Hepatocyte (in vitro differentiated cells): ENCODE measurements at regions not wholly inside any gene's neighbourhood (a gene's known extent, or its start where the extent isn't known, plus 50 kb on each side); places are given as distances from the start of the nearest gene placed in this dataset.

ENCODE experiments used
- DNase-seq: peaks from one replicate; pipeline ENCODE4 v3.0.0-alpha.2; 2016; ENCODE audit warnings: low spot score
- H2AFZ ChIP-seq: fragments of 200-600 bp; sonication (generic); 2 replicates; pipeline ENCODE4 v1.6.0; 2016; ENCODE audit warnings: antibody characterized with exemption, mild to moderate bottlenecking
- H3K27ac ChIP-seq: fragments of 200-600 bp; sonication (generic); 2 replicates; pipeline ENCODE4 v1.5.1; 2016; ENCODE audit warnings: mild to moderate bottlenecking
- H3K27me3 ChIP-seq: fragments of 200-600 bp; sonication (generic); 2 replicates; pipeline ENCODE4 v1.6.1; 2016
- H3K36me3 ChIP-seq: fragments of 200-600 bp; sonication (generic); replicated peaks from 2 replicates; pipeline ENCODE4 v1.5.1; 2016; ENCODE audit warnings: low read depth; ENCODE audit not compliant: insufficient read depth
- H3K4me1 ChIP-seq: fragments of 200-600 bp; sonication (generic); 2 replicates; pipeline ENCODE4 v1.5.1; 2016; ENCODE audit warnings: mild to moderate bottlenecking, moderate library complexity; ENCODE audit not compliant: insufficient read depth
- H3K4me2 ChIP-seq: fragments of 200-600 bp; sonication (generic); 2 replicates; pipeline ENCODE4 v1.6.0; 2016
- H3K4me3 ChIP-seq: fragments of 200-600 bp; sonication (generic); 2 replicates; pipeline ENCODE4 v1.5.1; 2016; ENCODE audit warnings: mild to moderate bottlenecking
- H3K79me2 ChIP-seq: fragments of 200-600 bp; sonication (generic); 2 replicates; pipeline ENCODE4 v1.6.0; 2017; ENCODE audit warnings: mild to moderate bottlenecking
- H3K9me2 ChIP-seq: fragments of 200-600 bp; sonication (generic); replicated peaks from 2 replicates; pipeline ENCODE4 v1.6.0; 2017; ENCODE audit warnings: mild to moderate bottlenecking; ENCODE audit not compliant: insufficient read depth
- H3K9me3 ChIP-seq: fragments of 200-600 bp; sonication (generic); 2 replicates; pipeline ENCODE4 v1.5.1; 2016; ENCODE audit warnings: low read depth, mild to moderate bottlenecking
- H4K20me1 ChIP-seq: fragments of 200-600 bp; sonication (generic); 2 replicates; pipeline ENCODE4 v1.6.0; 2016; ENCODE audit warnings: mild to moderate bottlenecking; ENCODE audit not compliant: insufficient read depth, poor library complexity, severe bottlenecking
- EZH2 ChIP-seq: fragments of 200-600 bp; sonication (generic); IDR thresholded peaks from 2 replicates; pipeline ENCODE4 v1.6.1; 2016; ENCODE audit warnings: antibody characterized with exemption, mild to moderate bottlenecking, borderline replicate concordance
- EZH2phosphoT487 ChIP-seq: fragments of 200-600 bp; sonication (generic); IDR thresholded peaks from one replicate; pipeline ENCODE4 v1.6.1; 2018; ENCODE audit warnings: antibody characterized with exemption, mild to moderate bottlenecking, low read depth, moderate library complexity; ENCODE audit not compliant: unreplicated experiment, severe bottlenecking
- WGBS: methylation state at CpG from one replicate; pipeline ENCODE4 v1.1.6; 2016; ENCODE audit warnings: low lambda C conversion rate; ENCODE audit errors: missing lambda C conversion rate; 5-methylcytosine and 5-hydroxymethylcytosine counted together
- TF ChIP-seq, protein P1 (sequence below): fragments of 200-600 bp; sonication (generic); IDR thresholded peaks from 2 replicates; pipeline ENCODE4 v1.5.1; 2016; ENCODE audit warnings: antibody characterized with exemption, mild to moderate bottlenecking; ENCODE audit not compliant: poor library complexity

DNA sequence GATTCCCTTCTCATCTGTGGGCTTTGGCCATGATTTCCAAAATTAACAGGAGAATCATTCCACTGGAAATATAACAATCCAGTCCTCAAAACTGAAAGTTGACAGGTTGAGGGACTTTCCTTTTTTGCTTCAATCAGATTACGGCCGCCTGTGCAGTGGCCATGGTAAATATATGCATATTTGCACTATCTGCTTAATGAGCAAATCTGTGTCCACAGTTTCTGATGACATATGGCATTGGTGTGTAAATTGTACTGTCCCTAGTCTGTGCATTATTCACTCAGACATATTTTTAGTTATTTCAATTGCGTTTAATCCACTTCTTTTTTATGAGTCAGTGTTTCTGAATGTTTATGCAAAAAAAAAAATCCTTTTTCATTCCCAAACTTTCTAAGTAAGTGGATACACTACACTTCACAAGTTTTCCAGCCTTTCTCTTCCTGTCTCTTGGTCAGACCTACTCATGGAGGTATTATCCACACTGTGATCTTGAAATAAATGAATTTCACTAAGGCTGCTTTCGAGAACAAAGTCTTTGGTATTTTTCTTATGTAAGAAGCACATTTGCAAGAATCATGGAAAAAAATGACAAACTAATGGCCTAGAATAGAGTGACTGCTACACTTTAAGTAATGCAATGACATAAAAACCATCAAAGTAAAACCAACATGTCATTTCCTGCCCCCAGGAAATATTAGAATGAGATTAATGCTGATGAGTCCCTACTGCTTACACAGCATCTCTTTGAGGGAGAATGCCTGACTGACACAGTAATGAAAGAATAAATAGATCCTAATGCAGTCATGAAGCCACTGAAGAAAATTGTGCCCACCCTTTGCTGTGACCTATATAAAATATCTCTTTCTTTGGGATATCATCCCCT, 76.4 kb upstream of the MTNR1B start:
- WGBS = 74% methylated on average over 4 of the region's 4 CpGs
- TF ChIP-seq EZH2 (no peak), EZH2phosphoT487 (no peak)
- TF ChIP-seq, protein P1, sequence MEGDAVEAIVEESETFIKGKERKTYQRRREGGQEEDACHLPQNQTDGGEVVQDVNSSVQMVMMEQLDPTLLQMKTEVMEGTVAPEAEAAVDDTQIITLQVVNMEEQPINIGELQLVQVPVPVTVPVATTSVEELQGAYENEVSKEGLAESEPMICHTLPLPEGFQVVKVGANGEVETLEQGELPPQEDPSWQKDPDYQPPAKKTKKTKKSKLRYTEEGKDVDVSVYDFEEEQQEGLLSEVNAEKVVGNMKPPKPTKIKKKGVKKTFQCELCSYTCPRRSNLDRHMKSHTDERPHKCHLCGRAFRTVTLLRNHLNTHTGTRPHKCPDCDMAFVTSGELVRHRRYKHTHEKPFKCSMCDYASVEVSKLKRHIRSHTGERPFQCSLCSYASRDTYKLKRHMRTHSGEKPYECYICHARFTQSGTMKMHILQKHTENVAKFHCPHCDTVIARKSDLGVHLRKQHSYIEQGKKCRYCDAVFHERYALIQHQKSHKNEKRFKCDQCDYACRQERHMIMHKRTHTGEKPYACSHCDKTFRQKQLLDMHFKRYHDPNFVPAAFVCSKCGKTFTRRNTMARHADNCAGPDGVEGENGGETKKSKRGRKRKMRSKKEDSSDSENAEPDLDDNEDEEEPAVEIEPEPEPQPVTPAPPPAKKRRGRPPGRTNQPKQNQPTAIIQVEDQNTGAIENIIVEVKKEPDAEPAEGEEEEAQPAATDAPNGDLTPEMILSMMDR = no peak
- H3K4me1 ChIP-seq = no peaks in the 10 kb centered on the region
- H3K79me2 ChIP-seq = no peaks in the 10 kb centered on the region
- no peaks in the 10 kb centered on the region for H3K9me2 ChIP-seq
- H3K9me3 ChIP-seq = no peaks in the 10 kb centered on the region
- no peak for DNase-seq
- H3K36me3 ChIP-seq = no peaks in the 10 kb centered on the region
- no peak overlapping the region for H3K27ac ChIP-seq
- H3K27me3 ChIP-seq = no peaks in the 10 kb centered on the region
- no peak overlapping the region for H2AFZ ChIP-seq
- no peaks in the 10 kb centered on the region for H4K20me1 ChIP-seq
- H3K4me3 ChIP-seq = no peak overlapping the region
- H3K4me2 ChIP-seq = no peak overlapping the region

DNA sequence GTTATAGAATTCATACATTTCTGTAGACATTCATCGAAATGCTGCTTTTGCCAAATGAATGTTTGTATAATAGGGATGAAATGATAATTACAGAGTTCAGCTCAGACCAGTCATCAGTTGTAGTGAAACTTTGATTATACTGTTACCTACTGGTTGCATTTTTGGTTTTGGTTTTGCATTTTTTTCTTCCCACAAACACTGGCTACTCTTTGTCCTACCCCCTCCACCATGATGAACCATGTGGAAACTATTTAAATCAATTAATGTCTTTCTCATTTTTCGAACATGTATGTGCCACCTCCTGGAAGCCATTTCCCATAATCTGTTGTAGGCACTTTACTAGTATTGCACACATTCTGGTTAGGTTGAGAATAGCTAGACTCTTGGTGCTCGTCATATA, 75.3 kb upstream of the MTNR1B start:
- Histone ChIP-seq H3K4me1 (no peaks in the 10 kb centered on the region), H3K4me3 (no peak overlapping the region), H3K9me3 (no peaks in the 10 kb centered on the region), H3K36me3 (no peaks in the 10 kb centered on the region), H3K9me2 (no peaks in the 10 kb centered on the region), H3K27ac (no peak overlapping the region), H4K20me1 (no peaks in the 10 kb centered on the region), H3K79me2 (no peaks in the 10 kb centered on the region), H3K4me2 (no peak overlapping the region), H3K27me3 (no peaks in the 10 kb centered on the region), H2AFZ (no peak overlapping the region)
- no peak for DNase-seq
- WGBS = 73% methylated on average over 3 of the region's 3 CpGs
- no peak for TF ChIP-seq EZH2
- TF ChIP-seq EZH2phosphoT487 = no peak
- TF ChIP-seq, protein P1 = no peak

DNA sequence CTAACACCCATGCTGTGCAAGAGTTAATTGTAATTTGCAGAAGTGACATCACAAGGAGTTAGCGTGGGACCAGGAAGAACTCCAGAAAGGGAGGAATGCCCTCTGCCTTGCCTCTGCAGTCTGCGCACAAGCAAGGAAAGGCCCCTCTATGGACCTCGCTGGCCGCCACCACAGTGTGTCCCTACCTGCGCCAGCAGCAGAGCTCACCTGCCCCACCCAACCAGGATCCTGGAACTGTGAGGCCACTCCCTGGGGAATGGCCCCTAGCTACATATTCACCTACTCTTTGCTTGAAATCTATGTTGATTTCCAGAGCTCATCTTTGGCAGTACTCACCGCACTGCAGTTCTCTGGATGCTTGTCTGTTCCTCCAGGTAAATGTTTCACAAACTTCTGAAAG, 72.0 kb upstream of the MTNR1B start:
- Histone ChIP-seq H3K27ac (no peak overlapping the region), H3K4me1 (no peaks in the 10 kb centered on the region), H3K9me2 (no peaks in the 10 kb centered on the region), H3K4me2 (no peak overlapping the region), H3K4me3 (no peak overlapping the region), H4K20me1 (no peaks in the 10 kb centered on the region), H3K36me3 (no peaks in the 10 kb centered on the region), H3K79me2 (no peaks in the 10 kb centered on the region), H2AFZ (no peak overlapping the region), H3K9me3 (no peaks in the 10 kb centered on the region), H3K27me3 (no peaks in the 10 kb centered on the region)
- TF ChIP-seq EZH2 (no peak), EZH2phosphoT487 (no peak)
- TF ChIP-seq, protein P1 = no peak
- 93% methylated on average over 6 of the region's 6 CpGs for WGBS
- no peak for DNase-seq
